ENCODE measurements at regions not wholly inside any gene's neighbourhood (a gene's known extent, or its start where the extent isn't known, plus 50 kb on each side); places are given as distances from the start of the nearest gene placed in this dataset.

GRCh38 chr15:58380280-58380945 is 51.4 kb upstream of the LIPC start:
- no peak overlapping the region for H3K27ac ChIP-seq (ENCODE audit: low read depth, low read length, poor library complexity, severe bottlenecking)
- H3K9me3 ChIP-seq (ENCODE audit: low read length): no peaks in the 10 kb centered on the region
- no peak overlapping the region for H3K4me3 ChIP-seq (ENCODE audit: low read depth, low read length, poor library complexity, severe bottlenecking)
- no peak for TF ChIP-seq EZH2 (IDR thresholded peaks at IDR 0.05; ENCODE audit: borderline replicate concordance, low read length)
- no peak for TF ChIP-seq CTCF (IDR thresholded peaks at IDR 0.05; ENCODE audit: low read length)
- no peak overlapping the region for H3K9ac ChIP-seq (ENCODE audit: low read length)
- no peak overlapping the region for H3K4me2 ChIP-seq (ENCODE audit: low read length)
- H3K4me1 ChIP-seq (ENCODE audit: insufficient read depth, low read length, severe bottlenecking): peaks cover 17% of the 10 kb centered on the region
- H3K36me3 ChIP-seq (ENCODE audit: insufficient read depth, low read length): no peaks in the 10 kb centered on the region
- H3K79me2 ChIP-seq (ENCODE audit: insufficient read depth, low read length): no peaks in the 10 kb centered on the region
- H3K27me3 ChIP-seq (ENCODE audit: insufficient read depth, low read length): no peaks in the 10 kb centered on the region
- no peak overlapping the region for H2AFZ ChIP-seq (ENCODE audit: low read length)
- H4K20me1 ChIP-seq (ENCODE audit: insufficient read depth, low read length): no peaks in the 10 kb centered on the region
- H3F3A ChIP-seq (ENCODE audit: insufficient read depth, low read length): no peaks in the 10 kb centered on the region
- H3K9me2 ChIP-seq (ENCODE audit: low read depth, low read length): no peaks in the 10 kb centered on the region

- no peaks in the 10 kb centered on the region for H4K20me1 ChIP-seq (ENCODE audit: insufficient read depth, low read length)
- no peak overlapping the region for H3K4me3 ChIP-seq (ENCODE audit: low read depth, low read length, poor library complexity, severe bottlenecking)
- no peak for TF ChIP-seq EZH2 (IDR thresholded peaks at IDR 0.05; ENCODE audit: borderline replicate concordance, low read length)
- no peak for TF ChIP-seq CTCF (IDR thresholded peaks at IDR 0.05; ENCODE audit: low read length)
- no peak overlapping the region for H3K4me2 ChIP-seq (ENCODE audit: low read length)
- H3K9me3 ChIP-seq (ENCODE audit: low read length): no peaks in the 10 kb centered on the region
- H3F3A ChIP-seq (ENCODE audit: insufficient read depth, low read length): no peaks in the 10 kb centered on the region
- H3K27me3 ChIP-seq (ENCODE audit: insufficient read depth, low read length): no peaks in the 10 kb centered on the region
- H3K9ac ChIP-seq (ENCODE audit: low read length): no peak overlapping the region
- H3K9me2 ChIP-seq (ENCODE audit: low read depth, low read length): no peaks in the 10 kb centered on the region
- no peaks in the 10 kb centered on the region for H3K79me2 ChIP-seq (ENCODE audit: insufficient read depth, low read length)
- H3K4me1 ChIP-seq (ENCODE audit: insufficient read depth, low read length, severe bottlenecking): peaks cover 17% of the 10 kb centered on the region
- no peak overlapping the region for H3K27ac ChIP-seq (ENCODE audit: low read depth, low read length, poor library complexity, severe bottlenecking)
- no peaks in the 10 kb centered on the region for H3K36me3 ChIP-seq (ENCODE audit: insufficient read depth, low read length)
- no peak overlapping the region for H2AFZ ChIP-seq (ENCODE audit: low read length)
These were observed 50.1 kb upstream of the LIPC start for GRCh38 chr15:58381697-58382096.
